ENCODE measurements at regions not wholly inside any gene's neighbourhood (a gene's known extent, or its start where the extent isn't known, plus 50 kb on each side); places are given as distances from the start of the nearest gene placed in this dataset.
"Not testable (repeated sequence)": the region's sequence is repeated elsewhere in the genome, so short reads cannot be mapped to it uniquely, and the experiment has no call there.

DNA sequence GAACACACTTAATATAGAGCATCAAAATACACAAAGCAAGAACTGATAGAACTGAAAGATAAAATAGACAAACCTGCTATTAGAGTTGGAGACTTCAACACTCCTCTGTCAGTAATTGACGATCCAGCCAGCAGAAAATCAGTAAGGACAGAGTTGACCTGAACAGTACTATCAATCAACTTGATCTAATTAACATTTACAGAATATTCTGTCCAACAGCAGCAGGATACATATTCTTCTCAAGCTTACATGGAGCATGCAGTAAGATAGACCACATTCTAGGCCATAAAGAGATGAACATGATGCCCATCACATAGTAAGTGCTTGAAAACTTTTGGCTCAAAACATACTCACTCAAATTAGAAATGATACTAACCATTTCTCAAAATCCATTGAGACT is 196.7 kb upstream of the KLF3 start:
- no peak overlapping the region for H3K27ac ChIP-seq
- TF ChIP-seq ZFX (IDR thresholded peaks at IDR 0.05) (no peak), CTCF (conservative IDR thresholded peaks at IDR 0.05) (no peak)

GRCh38 chr4:38468339-38468866 is 195.6 kb upstream of the KLF3 start:
- TF ChIP-seq CTCF (conservative IDR thresholded peaks at IDR 0.05) = no peak
- no peak for TF ChIP-seq ZFX (IDR thresholded peaks at IDR 0.05)
- no peak overlapping the region for H3K27ac ChIP-seq

DNA sequence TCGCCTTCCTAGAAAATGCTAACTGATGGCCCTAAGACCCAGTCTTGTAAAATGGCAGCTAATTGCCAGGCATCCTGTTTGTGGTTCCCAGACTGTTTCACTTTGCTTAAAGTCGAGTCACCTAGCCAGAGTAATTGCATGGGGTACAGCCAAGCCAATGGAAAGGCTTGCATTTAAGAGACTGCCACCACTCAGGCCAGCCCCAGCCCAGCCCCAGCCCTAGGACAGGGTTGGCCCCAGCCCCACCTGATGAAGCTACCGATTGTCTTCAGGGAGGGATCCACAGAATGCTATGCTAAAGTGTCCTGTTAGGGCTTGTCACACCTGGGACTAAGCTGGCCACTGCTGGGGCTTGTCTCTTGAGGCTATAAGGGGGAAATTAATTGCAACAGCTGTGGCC is 194.6 kb upstream of the KLF3 start:
- H3K27ac ChIP-seq = no peak overlapping the region
- TF ChIP-seq ZFX (IDR thresholded peaks at IDR 0.05) = no peak
- no peak for TF ChIP-seq CTCF (conservative IDR thresholded peaks at IDR 0.05)

- H3K27ac ChIP-seq = no peak overlapping the region
- no peak for TF ChIP-seq CTCF (conservative IDR thresholded peaks at IDR 0.05)
- TF ChIP-seq ZFX (IDR thresholded peaks at IDR 0.05) = no peak
Observed at GRCh38 chr4:38470735-38471262, 193.2 kb upstream of the KLF3 start.

- TF ChIP-seq CTCF (conservative IDR thresholded peaks at IDR 0.05) (no peak), ZFX (IDR thresholded peaks at IDR 0.05) (no peak)
- no peak overlapping the region for H3K27ac ChIP-seq
Observed at GRCh38 chr4:38482696-38483095, 181.3 kb upstream of the KLF3 start.

DNA sequence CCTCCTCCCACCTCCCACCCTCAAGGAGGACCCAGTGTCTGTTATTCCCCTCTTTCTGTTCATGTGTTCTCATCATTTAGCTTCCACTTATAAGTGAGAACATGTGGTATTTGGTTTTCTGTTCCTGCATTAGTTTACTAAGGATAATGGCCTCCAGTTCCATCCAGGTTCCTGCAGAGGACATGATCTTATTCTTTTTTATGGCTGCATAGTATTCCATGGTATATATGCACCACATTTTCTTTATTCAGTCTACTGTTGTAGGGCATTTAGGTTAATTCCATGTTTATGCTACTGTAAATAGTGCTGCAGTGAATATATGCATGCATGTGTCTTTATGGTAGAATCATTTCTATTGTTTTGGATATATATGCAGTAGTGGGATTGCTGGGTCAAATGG is 180.4 kb upstream of the KLF3 start:
- H3K27ac ChIP-seq = not testable (repeated sequence)

- TF ChIP-seq ZFX (IDR thresholded peaks at IDR 0.05) (no peak), CTCF (conservative IDR thresholded peaks at IDR 0.05) (no peak)
- H3K27ac ChIP-seq = no peak overlapping the region
Observed at GRCh38 chr4:38489011-38489861, 174.8 kb upstream of the KLF3 start.

Measured in C4-2B (cell line).